ENCODE measurements at regions not wholly inside any gene's neighbourhood (a gene's known extent, or its start where the extent isn't known, plus 50 kb on each side); places are given as distances from the start of the nearest gene placed in this dataset.

DNA sequence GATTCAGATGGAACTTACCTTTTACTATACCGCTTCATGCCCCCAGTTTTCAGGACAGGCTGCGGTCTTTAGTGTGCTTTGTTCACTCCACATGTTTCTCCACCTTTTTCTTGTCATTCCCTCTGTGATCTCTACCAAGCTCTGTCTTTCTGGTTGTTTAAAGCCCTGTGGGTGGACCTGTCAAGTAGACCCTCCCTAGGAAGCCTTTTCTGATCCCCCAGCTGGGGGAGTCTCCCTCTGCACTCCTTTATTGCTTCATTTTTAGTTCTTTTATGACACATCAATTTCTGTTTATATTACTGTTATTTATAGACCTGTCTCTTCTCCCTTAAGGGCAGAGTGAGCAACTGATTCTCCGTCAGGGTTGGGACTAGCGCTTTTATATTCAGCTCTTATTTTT is 150.2 kb downstream of the C4orf33 start (continued):
- TF ChIP-seq CSDC2 (CRISPR knock-in tag; IDR thresholded peaks at IDR 0.05), result no peak

- no peak for ATAC-seq
- TF ChIP-seq TCF4 (CRISPR knock-in tag; IDR thresholded peaks at IDR 0.05; ENCODE audit: borderline replicate concordance) (no peak), ZC3H10 (CRISPR knock-in tag; IDR thresholded peaks at IDR 0.05) (no peak), ZNF565 (CRISPR knock-in tag; conservative IDR thresholded peaks at IDR 0.05; ENCODE audit: low read depth) (no peak), ISL1 (CRISPR knock-in tag; IDR thresholded peaks at IDR 0.05) (no peak), ZFP30 (CRISPR knock-in tag; IDR thresholded peaks at IDR 0.05) (no peak), ZNF8 (CRISPR knock-in tag; IDR thresholded peaks at IDR 0.05) (no peak), ARNTL (CRISPR knock-in tag; IDR thresholded peaks at IDR 0.05; ENCODE audit: borderline replicate concordance, low read depth) (no peak), OSR1 (CRISPR knock-in tag; IDR thresholded peaks at IDR 0.05) (no peak), SNAI2 (CRISPR knock-in tag; IDR thresholded peaks at IDR 0.05) (no peak), PPARA (CRISPR knock-in tag; IDR thresholded peaks at IDR 0.05; ENCODE audit: borderline replicate concordance) (no peak), ZFP3 (CRISPR knock-in tag; IDR thresholded peaks at IDR 0.05) (no peak), RARB (CRISPR knock-in tag; IDR thresholded peaks at IDR 0.05) (no peak), ZNF70 (CRISPR knock-in tag; IDR thresholded peaks at IDR 0.05) (no peak), CSDC2 (CRISPR knock-in tag; IDR thresholded peaks at IDR 0.05) (no peak), TOX (CRISPR knock-in tag; IDR thresholded peaks at IDR 0.05; ENCODE audit: borderline replicate concordance) (no peak)
- TF ChIP-seq, protein P1, sequence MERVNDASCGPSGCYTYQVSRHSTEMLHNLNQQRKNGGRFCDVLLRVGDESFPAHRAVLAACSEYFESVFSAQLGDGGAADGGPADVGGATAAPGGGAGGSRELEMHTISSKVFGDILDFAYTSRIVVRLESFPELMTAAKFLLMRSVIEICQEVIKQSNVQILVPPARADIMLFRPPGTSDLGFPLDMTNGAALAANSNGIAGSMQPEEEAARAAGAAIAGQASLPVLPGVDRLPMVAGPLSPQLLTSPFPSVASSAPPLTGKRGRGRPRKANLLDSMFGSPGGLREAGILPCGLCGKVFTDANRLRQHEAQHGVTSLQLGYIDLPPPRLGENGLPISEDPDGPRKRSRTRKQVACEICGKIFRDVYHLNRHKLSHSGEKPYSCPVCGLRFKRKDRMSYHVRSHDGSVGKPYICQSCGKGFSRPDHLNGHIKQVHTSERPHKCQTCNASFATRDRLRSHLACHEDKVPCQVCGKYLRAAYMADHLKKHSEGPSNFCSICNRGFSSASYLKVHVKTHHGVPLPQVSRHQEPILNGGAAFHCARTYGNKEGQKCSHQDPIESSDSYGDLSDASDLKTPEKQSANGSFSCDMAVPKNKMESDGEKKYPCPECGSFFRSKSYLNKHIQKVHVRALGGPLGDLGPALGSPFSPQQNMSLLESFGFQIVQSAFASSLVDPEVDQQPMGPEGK (CRISPR knock-in tag; IDR thresholded peaks at IDR 0.05; ENCODE audit: borderline replicate concordance), result no peak
- TF ChIP-seq, protein P2, sequence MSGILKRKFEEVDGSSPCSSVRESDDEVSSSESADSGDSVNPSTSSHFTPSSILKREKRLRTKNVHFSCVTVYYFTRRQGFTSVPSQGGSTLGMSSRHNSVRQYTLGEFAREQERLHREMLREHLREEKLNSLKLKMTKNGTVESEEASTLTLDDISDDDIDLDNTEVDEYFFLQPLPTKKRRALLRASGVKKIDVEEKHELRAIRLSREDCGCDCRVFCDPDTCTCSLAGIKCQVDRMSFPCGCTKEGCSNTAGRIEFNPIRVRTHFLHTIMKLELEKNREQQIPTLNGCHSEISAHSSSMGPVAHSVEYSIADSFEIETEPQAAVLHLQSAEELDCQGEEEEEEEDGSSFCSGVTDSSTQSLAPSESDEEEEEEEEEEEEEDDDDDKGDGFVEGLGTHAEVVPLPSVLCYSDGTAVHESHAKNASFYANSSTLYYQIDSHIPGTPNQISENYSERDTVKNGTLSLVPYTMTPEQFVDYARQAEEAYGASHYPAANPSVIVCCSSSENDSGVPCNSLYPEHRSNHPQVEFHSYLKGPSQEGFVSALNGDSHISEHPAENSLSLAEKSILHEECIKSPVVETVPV (CRISPR knock-in tag; IDR thresholded peaks at IDR 0.05), result no peak
These were observed 151.0 kb downstream of the C4orf33 start for GRCh38 chr4:129246910-129247461.

- no peak for TF ChIP-seq TCF4 (CRISPR knock-in tag; IDR thresholded peaks at IDR 0.05; ENCODE audit: borderline replicate concordance)
- no peak for TF ChIP-seq ZNF8 (CRISPR knock-in tag; IDR thresholded peaks at IDR 0.05)
- no peak for TF ChIP-seq ZFP30 (CRISPR knock-in tag; IDR thresholded peaks at IDR 0.05)
- no peak for TF ChIP-seq CSDC2 (CRISPR knock-in tag; IDR thresholded peaks at IDR 0.05)
- ATAC-seq, result peak; percentile 57; the same call in 1 of the 3 replicates
These were observed 152.7 kb downstream of the C4orf33 start for GRCh38 chr4:129248621-129249020.

- no peak for TF ChIP-seq RARB (CRISPR knock-in tag; IDR thresholded peaks at IDR 0.05)
- no peak for TF ChIP-seq TOX (CRISPR knock-in tag; IDR thresholded peaks at IDR 0.05; ENCODE audit: borderline replicate concordance)
- no peak for TF ChIP-seq SNAI2 (CRISPR knock-in tag; IDR thresholded peaks at IDR 0.05)
- TF ChIP-seq PPARA (CRISPR knock-in tag; IDR thresholded peaks at IDR 0.05; ENCODE audit: borderline replicate concordance), result no peak
- no peak for TF ChIP-seq ZC3H10 (CRISPR knock-in tag; IDR thresholded peaks at IDR 0.05)
- TF ChIP-seq ZNF8 (CRISPR knock-in tag; IDR thresholded peaks at IDR 0.05), result no peak
- no peak for TF ChIP-seq BACH2 (CRISPR knock-in tag; IDR thresholded peaks at IDR 0.05; ENCODE audit: borderline replicate concordance)
- no peak for ATAC-seq
These were observed 158.2 kb downstream of the C4orf33 start for GRCh38 chr4:129254126-129254525.

DNA sequence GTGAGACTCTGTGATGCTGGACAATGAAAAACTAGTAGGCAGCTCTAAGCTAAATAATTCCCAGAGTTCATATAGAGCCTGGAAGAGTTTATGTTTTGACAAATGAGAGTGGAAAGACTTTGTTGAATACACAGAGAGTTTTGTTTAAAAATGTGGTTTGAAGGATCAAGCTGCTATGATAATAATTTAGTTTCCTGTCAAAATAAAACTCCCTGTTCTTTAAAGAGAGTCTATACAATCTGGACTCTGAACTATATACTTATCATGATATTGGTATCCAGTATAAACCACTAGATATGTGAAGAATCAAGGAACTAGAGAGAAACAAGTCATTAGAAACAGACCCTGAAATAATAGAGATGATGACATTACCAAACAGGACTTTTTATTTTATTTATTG is 158.6 kb downstream of the C4orf33 start:
- no peak for TF ChIP-seq PPARA (CRISPR knock-in tag; IDR thresholded peaks at IDR 0.05; ENCODE audit: borderline replicate concordance)
- TF ChIP-seq CREB5 (CRISPR knock-in tag; IDR thresholded peaks at IDR 0.05; ENCODE audit: low read depth), result no peak
- no peak for ATAC-seq

GRCh38 chr4:129261584-129261983 is 165.6 kb downstream of the C4orf33 start:
- TF ChIP-seq ZNF565 (CRISPR knock-in tag; conservative IDR thresholded peaks at IDR 0.05; ENCODE audit: low read depth) (no peak), ZC3H10 (CRISPR knock-in tag; IDR thresholded peaks at IDR 0.05) (no peak), TSHZ2 (CRISPR knock-in tag; IDR thresholded peaks at IDR 0.05) (no peak), BACH2 (CRISPR knock-in tag; IDR thresholded peaks at IDR 0.05; ENCODE audit: borderline replicate concordance) (no peak), ZFP30 (CRISPR knock-in tag; IDR thresholded peaks at IDR 0.05) (no peak), ZNF70 (CRISPR knock-in tag; IDR thresholded peaks at IDR 0.05) (no peak), RARB (CRISPR knock-in tag; IDR thresholded peaks at IDR 0.05) (no peak)
- ATAC-seq, result no peak
